Vagina (tissue), 2 donors: ENCODE measurements at regions not wholly inside any gene's neighbourhood (a gene's known extent, or its start where the extent isn't known, plus 50 kb on each side); places are given as distances from the start of the nearest gene placed in this dataset.

Source experiments
- CTCF ChIP-seq, 3 experiments: fragments of 450-650 bp in 2 of 3; fragments of 200-600 bp in 1 of 3; sonication (generic) in 1 of 3; IDR thresholded peaks; one replicate each; pipeline ENCODE4 v1.5.1; 2017 to 2019; ENCODE audit warnings: antibody characterized with exemption in 3 of 3, mild to moderate bottlenecking in 2 of 3, moderate library complexity in 2 of 3
- POLR2AphosphoS5 ChIP-seq, 2 donors: sonication (generic); formaldehyde crosslinking; IDR thresholded peaks; one replicate each; pipeline ENCODE4 v1.9.0; 2017; ENCODE audit warnings: antibody characterized with exemption in 2 of 2, mild to moderate bottlenecking in 2 of 2, low read depth in 1 of 2; ENCODE audit not compliant: insufficient read depth in 1 of 2

GRCh38 chr6:140772576-140772975, 1360.1 kb upstream of the GJE1 start:
- TF ChIP-seq CTCF (IDR thresholded peaks at IDR 0.05): no peak
- TF ChIP-seq POLR2AphosphoS5 (IDR thresholded peaks at IDR 0.05; ENCODE audit: insufficient read depth in 1 of 2, low read depth in 1 of 2): no peak
